OCI-LY3 (cell line): ENCODE measurements at regions not wholly inside any gene's neighbourhood (a gene's known extent, or its start where the extent isn't known, plus 50 kb on each side); places are given as distances from the start of the nearest gene placed in this dataset.

ENCODE experiments used
- EZH2phosphoT487 ChIP-seq: fragments of 200-600 bp; shearing (Covaris generic); IDR thresholded peaks from 2 replicates; pipeline ENCODE4 v1.6.1; 2018; ENCODE audit warnings: antibody characterized with exemption, mixed run types, low read depth
- TF ChIP-seq, protein P1 (sequence below): fragments of 200-600, 300-600 bp; sonication (generic); IDR thresholded peaks from 2 replicates; pipeline ENCODE4 v1.5.1; 2014; ENCODE audit warnings: antibody characterized with exemption, low read length, low read depth

DNA sequence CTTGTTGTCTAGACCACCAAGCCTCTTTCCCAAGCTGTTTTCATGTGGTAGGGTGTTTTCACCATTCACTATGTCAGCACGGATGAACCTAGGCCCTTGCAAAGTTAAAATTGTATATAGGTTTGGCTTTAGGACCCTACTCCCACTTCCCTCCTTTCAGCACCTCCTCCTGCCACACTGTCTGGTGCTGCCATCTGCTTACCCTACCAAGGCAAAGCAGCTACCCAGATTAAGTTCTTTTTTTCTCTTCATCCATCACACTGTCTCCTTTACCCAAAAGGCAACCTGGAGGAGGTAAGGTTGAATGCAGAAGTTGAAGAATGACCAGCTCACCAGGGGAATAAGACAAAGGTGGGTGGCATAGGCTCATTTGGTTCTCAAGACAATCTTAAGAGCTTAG lies 184.0 kb downstream of the CDC5L start:
- TF ChIP-seq, protein P1, sequence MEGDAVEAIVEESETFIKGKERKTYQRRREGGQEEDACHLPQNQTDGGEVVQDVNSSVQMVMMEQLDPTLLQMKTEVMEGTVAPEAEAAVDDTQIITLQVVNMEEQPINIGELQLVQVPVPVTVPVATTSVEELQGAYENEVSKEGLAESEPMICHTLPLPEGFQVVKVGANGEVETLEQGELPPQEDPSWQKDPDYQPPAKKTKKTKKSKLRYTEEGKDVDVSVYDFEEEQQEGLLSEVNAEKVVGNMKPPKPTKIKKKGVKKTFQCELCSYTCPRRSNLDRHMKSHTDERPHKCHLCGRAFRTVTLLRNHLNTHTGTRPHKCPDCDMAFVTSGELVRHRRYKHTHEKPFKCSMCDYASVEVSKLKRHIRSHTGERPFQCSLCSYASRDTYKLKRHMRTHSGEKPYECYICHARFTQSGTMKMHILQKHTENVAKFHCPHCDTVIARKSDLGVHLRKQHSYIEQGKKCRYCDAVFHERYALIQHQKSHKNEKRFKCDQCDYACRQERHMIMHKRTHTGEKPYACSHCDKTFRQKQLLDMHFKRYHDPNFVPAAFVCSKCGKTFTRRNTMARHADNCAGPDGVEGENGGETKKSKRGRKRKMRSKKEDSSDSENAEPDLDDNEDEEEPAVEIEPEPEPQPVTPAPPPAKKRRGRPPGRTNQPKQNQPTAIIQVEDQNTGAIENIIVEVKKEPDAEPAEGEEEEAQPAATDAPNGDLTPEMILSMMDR, result peak; percentile 50
- no peak for TF ChIP-seq EZH2phosphoT487
